ENCODE measurements at regions not wholly inside any gene's neighbourhood (a gene's known extent, or its start where the extent isn't known, plus 50 kb on each side); places are given as distances from the start of the nearest gene placed in this dataset.

GRCh38 chr13:83980331-83980730, 98.1 kb upstream of the SLITRK1 start:
- TF ChIP-seq, protein P1, sequence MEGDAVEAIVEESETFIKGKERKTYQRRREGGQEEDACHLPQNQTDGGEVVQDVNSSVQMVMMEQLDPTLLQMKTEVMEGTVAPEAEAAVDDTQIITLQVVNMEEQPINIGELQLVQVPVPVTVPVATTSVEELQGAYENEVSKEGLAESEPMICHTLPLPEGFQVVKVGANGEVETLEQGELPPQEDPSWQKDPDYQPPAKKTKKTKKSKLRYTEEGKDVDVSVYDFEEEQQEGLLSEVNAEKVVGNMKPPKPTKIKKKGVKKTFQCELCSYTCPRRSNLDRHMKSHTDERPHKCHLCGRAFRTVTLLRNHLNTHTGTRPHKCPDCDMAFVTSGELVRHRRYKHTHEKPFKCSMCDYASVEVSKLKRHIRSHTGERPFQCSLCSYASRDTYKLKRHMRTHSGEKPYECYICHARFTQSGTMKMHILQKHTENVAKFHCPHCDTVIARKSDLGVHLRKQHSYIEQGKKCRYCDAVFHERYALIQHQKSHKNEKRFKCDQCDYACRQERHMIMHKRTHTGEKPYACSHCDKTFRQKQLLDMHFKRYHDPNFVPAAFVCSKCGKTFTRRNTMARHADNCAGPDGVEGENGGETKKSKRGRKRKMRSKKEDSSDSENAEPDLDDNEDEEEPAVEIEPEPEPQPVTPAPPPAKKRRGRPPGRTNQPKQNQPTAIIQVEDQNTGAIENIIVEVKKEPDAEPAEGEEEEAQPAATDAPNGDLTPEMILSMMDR (conservative IDR thresholded peaks at IDR 0.05 in 1 of 2, IDR thresholded peaks at IDR 0.05 in 1 of 2; ENCODE audit: low read depth in 1 of 2, low read length in 2 of 2): no peak
- TF ChIP-seq EZH2 (IDR thresholded peaks at IDR 0.05; ENCODE audit: low read length, missing control alignments): no peak
